MM.1S (cell line): ENCODE measurements at regions not wholly inside any gene's neighbourhood (a gene's known extent, or its start where the extent isn't known, plus 50 kb on each side); places are given as distances from the start of the nearest gene placed in this dataset.

Experiments used
- DNase-seq: peaks from one replicate; pipeline ENCODE4 v3.0.0-alpha.2; 2015
- H2AFZ ChIP-seq: fragments of 300-600 bp; sonication (generic); 2 replicates; pipeline ENCODE4 v1.6.0; 2016; ENCODE audit warnings: antibody characterized with exemption, low read length
- H3F3A ChIP-seq: fragments of 300-600 bp; sonication (generic); 2 replicates; pipeline ENCODE4 v1.6.1; 2016; ENCODE audit warnings: mild to moderate bottlenecking, antibody characterized with exemption, low read length, moderate library complexity, mixed read lengths; ENCODE audit not compliant: insufficient read depth
- H3K27ac ChIP-seq: fragments of 300-600 bp; sonication (generic); 2 replicates; pipeline ENCODE4 v1.5.1; 2016; ENCODE audit warnings: mild to moderate bottlenecking, low read length
- H3K27me3 ChIP-seq: fragments of 300-600 bp; sonication (generic); replicated peaks from 2 replicates; pipeline ENCODE4 v1.6.0; 2016; ENCODE audit warnings: low read length; ENCODE audit not compliant: insufficient read depth
- H3K36me3 ChIP-seq: fragments of 300-600 bp; sonication (generic); replicated peaks from 2 replicates; pipeline ENCODE4 v1.6.1; 2016; ENCODE audit warnings: mild to moderate bottlenecking, low read length, mixed read lengths; ENCODE audit not compliant: insufficient read depth
- H3K4me1 ChIP-seq: fragments of 300-600 bp; sonication (generic); 2 replicates; pipeline ENCODE4 v1.6.1; 2016; ENCODE audit warnings: low read length, mixed read lengths
- H3K4me2 ChIP-seq: fragments of 300-600 bp; sonication (generic); 2 replicates; pipeline ENCODE4 v1.6.0; 2016; ENCODE audit warnings: low read depth, low read length
- H3K4me3 ChIP-seq: fragments of 300-600 bp; sonication (generic); 2 replicates; pipeline ENCODE4 v1.5.1; 2016; ENCODE audit warnings: low read length, mixed read lengths
- H3K79me2 ChIP-seq: fragments of 300-600 bp; sonication (generic); 2 replicates; pipeline ENCODE4 v1.6.1; 2016; ENCODE audit warnings: mixed run types, low read length, mixed read lengths
- H3K9ac ChIP-seq: fragments of 300-600 bp; sonication (generic); 2 replicates; pipeline ENCODE4 v1.6.1; 2016; ENCODE audit warnings: low read length, mixed read lengths
- H3K9me2 ChIP-seq: fragments of 300-600 bp; sonication (generic); replicated peaks from 2 replicates; pipeline ENCODE4 v1.6.1; 2016; ENCODE audit warnings: mild to moderate bottlenecking, low read length, mixed read lengths; ENCODE audit not compliant: insufficient read depth
- H3K9me3 ChIP-seq: fragments of 300-600 bp; sonication (generic); replicated peaks from 2 replicates; pipeline ENCODE4 v1.6.1; 2016; ENCODE audit warnings: mild to moderate bottlenecking, low read length, mixed read lengths; ENCODE audit not compliant: insufficient read depth
- H4K20me1 ChIP-seq: fragments of 300-600 bp; sonication (generic); 2 replicates; pipeline ENCODE4 v1.6.1; 2016; ENCODE audit warnings: mild to moderate bottlenecking, low read length, moderate library complexity, mixed read lengths; ENCODE audit not compliant: insufficient read depth
- CTCF ChIP-seq: fragments of 300-600 bp; sonication (generic); IDR thresholded peaks from 2 replicates; pipeline ENCODE4 v1.5.1; 2016; ENCODE audit warnings: antibody characterized with exemption, low read length, mixed read lengths
- EZH2 ChIP-seq: fragments of 300-600 bp; sonication (generic); optimal IDR thresholded peaks from 2 replicates; pipeline ENCODE3; 2017; ENCODE audit warnings: low read depth, mild to moderate bottlenecking, antibody characterized with exemption, low read length, mixed read lengths
- EZH2phosphoT487 ChIP-seq: fragments of 300-600 bp; sonication (generic); IDR thresholded peaks from 2 replicates; pipeline ENCODE4 v1.6.1; 2018; ENCODE audit warnings: antibody characterized with exemption, low read length

GRCh38 chr7:155168597-155169480, 98.7 kb downstream of the HTR5A start:
- H3K4me3 ChIP-seq: no peak overlapping the region
- peaks cover 19% of the 10 kb centered on the region for H3K27me3 ChIP-seq
- no peaks in the 10 kb centered on the region for H3K36me3 ChIP-seq
- no peaks in the 10 kb centered on the region for H3K9me3 ChIP-seq
- H3K4me1 ChIP-seq: no peaks in the 10 kb centered on the region
- TF ChIP-seq CTCF: no peak
- no peak for TF ChIP-seq EZH2phosphoT487
- no peak for TF ChIP-seq EZH2
- no peak overlapping the region for H3K4me2 ChIP-seq
- H3F3A ChIP-seq: no peaks in the 10 kb centered on the region
- no peak for DNase-seq
- no peak overlapping the region for H3K9ac ChIP-seq
- H2AFZ ChIP-seq: no peak overlapping the region
- H3K79me2 ChIP-seq: no peaks in the 10 kb centered on the region
- no peaks in the 10 kb centered on the region for H4K20me1 ChIP-seq
- H3K9me2 ChIP-seq: no peaks in the 10 kb centered on the region
- H3K27ac ChIP-seq: no peak overlapping the region

GRCh38 chr7:155169498-155170065, 99.5 kb downstream of the HTR5A start:
- H4K20me1 ChIP-seq: no peaks in the 10 kb centered on the region
- H3F3A ChIP-seq: no peaks in the 10 kb centered on the region
- H3K36me3 ChIP-seq: no peaks in the 10 kb centered on the region
- H3K9me2 ChIP-seq: no peaks in the 10 kb centered on the region
- no peak for TF ChIP-seq EZH2phosphoT487
- TF ChIP-seq CTCF: no peak
- peaks cover 22% of the 10 kb centered on the region for H3K27me3 ChIP-seq
- no peak overlapping the region for H3K9ac ChIP-seq
- H3K4me1 ChIP-seq: no peaks in the 10 kb centered on the region
- no peaks in the 10 kb centered on the region for H3K9me3 ChIP-seq
- DNase-seq: no peak
- no peak overlapping the region for H3K4me3 ChIP-seq
- H3K4me2 ChIP-seq: peak overlapping the region; percentile 3; the same call in 1 of the 2 replicates
- no peaks in the 10 kb centered on the region for H3K79me2 ChIP-seq
- H2AFZ ChIP-seq: 0 out of 2 replicates have a peak overlapping the region, but pooled peaks have one; percentile 2
- no peak overlapping the region for H3K27ac ChIP-seq

GRCh38 chr7:155170331-155170730, 100.2 kb downstream of the HTR5A start:
- H3K4me3 ChIP-seq: no peak overlapping the region
- H3K4me1 ChIP-seq: no peaks in the 10 kb centered on the region
- H3K9me3 ChIP-seq: no peaks in the 10 kb centered on the region
- DNase-seq: no peak
- H3K27ac ChIP-seq: no peak overlapping the region
- 0 out of 2 replicates have a peak overlapping the region, but pooled peaks have one; percentile 3 for H3K4me2 ChIP-seq
- H4K20me1 ChIP-seq: no peaks in the 10 kb centered on the region
- H3K36me3 ChIP-seq: no peaks in the 10 kb centered on the region
- no peaks in the 10 kb centered on the region for H3K79me2 ChIP-seq
- H2AFZ ChIP-seq: no peak overlapping the region
- no peak overlapping the region for H3K9ac ChIP-seq
- H3K27me3 ChIP-seq: peaks cover 17% of the 10 kb centered on the region; the same call in 1 of the 2 replicates
- H3F3A ChIP-seq: no peaks in the 10 kb centered on the region
- no peak for TF ChIP-seq EZH2
- TF ChIP-seq CTCF: no peak
- TF ChIP-seq EZH2phosphoT487: no peak
- no peaks in the 10 kb centered on the region for H3K9me2 ChIP-seq
